KMS-11 (cell line): ENCODE measurements at regions not wholly inside any gene's neighbourhood (a gene's known extent, or its start where the extent isn't known, plus 50 kb on each side); places are given as distances from the start of the nearest gene placed in this dataset.

Experiments used
- H2AFZ ChIP-seq: fragments of 200-600 bp; sonication (generic); 2 replicates; pipeline ENCODE4 v1.6.1; 2016; ENCODE audit warnings: antibody characterized with exemption, mixed run types, low read depth
- H3K27ac ChIP-seq: fragments of 200-600 bp; sonication (generic); 2 replicates; pipeline ENCODE4 v1.6.1; 2016; ENCODE audit warnings: mild to moderate bottlenecking, mixed run types
- H3K27me3 ChIP-seq: fragments of 200-600 bp; sonication (generic); 2 replicates; pipeline ENCODE4 v1.6.1; 2017; ENCODE audit warnings: mild to moderate bottlenecking, low read depth, mixed run types, moderate library complexity; ENCODE audit not compliant: insufficient read depth
- H3K36me3 ChIP-seq: fragments of 200-600 bp; sonication (generic); 2 replicates; pipeline ENCODE4 v1.6.1; 2017; ENCODE audit warnings: mild to moderate bottlenecking, mixed run types; ENCODE audit not compliant: insufficient read depth
- H3K4me1 ChIP-seq: fragments of 200-600 bp; sonication (generic); 2 replicates; pipeline ENCODE4 v1.6.1; 2016; ENCODE audit warnings: mild to moderate bottlenecking, low read depth, mixed run types; ENCODE audit not compliant: poor library complexity, severe bottlenecking
- H3K4me2 ChIP-seq: fragments of 200-600 bp; sonication (generic); 2 replicates; pipeline ENCODE4 v1.7.0; 2016; ENCODE audit warnings: mild to moderate bottlenecking, mixed run types
- H3K4me3 ChIP-seq: fragments of 200-600 bp; sonication (generic); IDR thresholded peaks from 2 replicates; pipeline ENCODE4 v1.6.1; 2017; ENCODE audit warnings: low read depth, low read length, mixed read lengths; ENCODE audit not compliant: insufficient read depth
- H3K79me2 ChIP-seq: fragments of 200-600 bp; sonication (generic); 2 replicates; pipeline ENCODE4 v1.6.1; 2016; ENCODE audit warnings: low read depth, mixed run types; ENCODE audit not compliant: insufficient read depth
- H3K9ac ChIP-seq: fragments of 200-600 bp; sonication (generic); 2 replicates; pipeline ENCODE4 v1.6.1; 2016; ENCODE audit warnings: mild to moderate bottlenecking, mixed run types
- H4K20me1 ChIP-seq: fragments of 200-600 bp; sonication (generic); 2 replicates; pipeline ENCODE4 v1.6.1; 2016; ENCODE audit warnings: mild to moderate bottlenecking, mixed run types; ENCODE audit not compliant: insufficient read depth
- TF ChIP-seq, protein P1 (sequence below): fragments of 200-600 bp; sonication (generic); conservative IDR thresholded peaks from 2 replicates; pipeline ENCODE4 v1.6.1; 2017; ENCODE audit warnings: low read depth, mild to moderate bottlenecking, antibody characterized with exemption, low read length, moderate library complexity, mixed read lengths

DNA sequence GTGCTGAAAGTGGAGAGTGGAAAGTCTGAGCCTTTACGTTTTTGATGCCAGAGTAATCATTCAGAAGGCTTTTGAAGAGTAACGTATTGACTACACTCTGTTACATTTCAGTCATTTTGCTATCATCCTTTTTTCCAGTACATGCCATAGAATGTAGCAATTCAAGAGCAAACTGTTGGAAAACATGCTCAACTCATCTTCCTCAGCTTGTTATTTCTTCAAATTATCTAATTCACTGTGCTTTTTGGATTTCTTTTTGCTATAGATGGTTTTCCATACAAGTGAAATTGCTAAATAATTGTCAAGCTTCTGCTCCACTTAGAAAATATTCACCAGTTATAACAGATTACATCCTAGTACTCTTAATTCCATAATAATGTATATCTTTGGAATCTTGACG is 129.9 kb upstream of the CLEC14A start:
- TF ChIP-seq, protein P1, sequence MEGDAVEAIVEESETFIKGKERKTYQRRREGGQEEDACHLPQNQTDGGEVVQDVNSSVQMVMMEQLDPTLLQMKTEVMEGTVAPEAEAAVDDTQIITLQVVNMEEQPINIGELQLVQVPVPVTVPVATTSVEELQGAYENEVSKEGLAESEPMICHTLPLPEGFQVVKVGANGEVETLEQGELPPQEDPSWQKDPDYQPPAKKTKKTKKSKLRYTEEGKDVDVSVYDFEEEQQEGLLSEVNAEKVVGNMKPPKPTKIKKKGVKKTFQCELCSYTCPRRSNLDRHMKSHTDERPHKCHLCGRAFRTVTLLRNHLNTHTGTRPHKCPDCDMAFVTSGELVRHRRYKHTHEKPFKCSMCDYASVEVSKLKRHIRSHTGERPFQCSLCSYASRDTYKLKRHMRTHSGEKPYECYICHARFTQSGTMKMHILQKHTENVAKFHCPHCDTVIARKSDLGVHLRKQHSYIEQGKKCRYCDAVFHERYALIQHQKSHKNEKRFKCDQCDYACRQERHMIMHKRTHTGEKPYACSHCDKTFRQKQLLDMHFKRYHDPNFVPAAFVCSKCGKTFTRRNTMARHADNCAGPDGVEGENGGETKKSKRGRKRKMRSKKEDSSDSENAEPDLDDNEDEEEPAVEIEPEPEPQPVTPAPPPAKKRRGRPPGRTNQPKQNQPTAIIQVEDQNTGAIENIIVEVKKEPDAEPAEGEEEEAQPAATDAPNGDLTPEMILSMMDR = no peak
- H3K4me3 ChIP-seq = no peak overlapping the region
- H3K4me1 ChIP-seq = peaks cover 2% of the 10 kb centered on the region
- H2AFZ ChIP-seq = no peak overlapping the region
- H3K9ac ChIP-seq = no peak overlapping the region
- H4K20me1 ChIP-seq = no peaks in the 10 kb centered on the region
- no peak overlapping the region for H3K4me2 ChIP-seq
- no peaks in the 10 kb centered on the region for H3K36me3 ChIP-seq
- H3K79me2 ChIP-seq = no peaks in the 10 kb centered on the region
- no peaks in the 10 kb centered on the region for H3K27me3 ChIP-seq
- H3K27ac ChIP-seq = no peak overlapping the region

DNA sequence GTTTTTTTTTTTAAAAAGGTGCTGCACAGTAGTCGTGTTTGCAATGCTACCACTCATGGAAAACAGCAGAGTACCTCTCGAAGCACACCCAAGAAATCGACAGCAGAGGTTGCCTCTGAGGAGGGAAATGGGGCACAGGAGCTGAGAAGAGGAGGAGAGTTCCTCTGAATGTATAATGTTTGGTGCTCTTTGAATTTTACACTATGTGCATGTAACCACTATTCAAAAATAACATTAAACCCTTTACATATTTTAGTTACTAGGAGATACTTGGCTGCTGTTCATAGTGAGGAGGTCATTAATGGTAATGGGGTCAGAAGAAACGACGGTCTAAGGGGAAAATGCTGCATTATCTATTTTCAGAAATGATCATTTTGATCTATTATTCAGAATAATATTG is 129.4 kb upstream of the CLEC14A start:
- TF ChIP-seq, protein P1 = no peak

DNA sequence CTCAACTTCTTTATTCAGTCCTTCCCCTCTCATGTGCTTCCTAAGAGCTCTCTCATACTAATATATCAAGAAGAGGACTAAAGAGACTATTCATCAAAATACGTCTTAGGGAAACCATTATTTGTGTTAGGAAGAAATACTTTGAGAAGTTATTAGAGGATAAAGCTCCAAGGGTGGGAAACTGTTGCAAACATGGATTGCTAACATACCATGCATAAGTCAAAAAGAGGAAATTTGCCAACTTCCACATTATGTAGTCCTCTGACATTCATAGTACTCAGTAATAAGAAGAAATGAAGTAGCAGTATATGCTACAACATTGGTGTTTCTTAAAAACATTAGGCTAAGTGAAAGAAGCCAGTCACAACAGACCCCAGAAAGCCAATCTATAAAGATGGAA is 128.8 kb upstream of the CLEC14A start:
- TF ChIP-seq, protein P1 = no peak
- no peaks in the 10 kb centered on the region for H3K27me3 ChIP-seq
- H3K4me3 ChIP-seq = no peak overlapping the region
- no peaks in the 10 kb centered on the region for H3K36me3 ChIP-seq
- no peaks in the 10 kb centered on the region for H4K20me1 ChIP-seq
- no peak overlapping the region for H3K9ac ChIP-seq
- no peak overlapping the region for H2AFZ ChIP-seq
- no peak overlapping the region for H3K4me2 ChIP-seq
- H3K4me1 ChIP-seq = no peaks in the 10 kb centered on the region
- no peaks in the 10 kb centered on the region for H3K79me2 ChIP-seq
- no peak overlapping the region for H3K27ac ChIP-seq

More for the DNA sequence above, 129.4 kb upstream of the CLEC14A start:
- Histone ChIP-seq H3K4me3 (no peak overlapping the region), H2AFZ (no peak overlapping the region), H3K27ac (no peak overlapping the region), H3K36me3 (no peaks in the 10 kb centered on the region), H3K27me3 (no peaks in the 10 kb centered on the region), H4K20me1 (no peaks in the 10 kb centered on the region), H3K9ac (no peak overlapping the region), H3K4me1 (no peaks in the 10 kb centered on the region), H3K4me2 (no peak overlapping the region), H3K79me2 (no peaks in the 10 kb centered on the region)

DNA sequence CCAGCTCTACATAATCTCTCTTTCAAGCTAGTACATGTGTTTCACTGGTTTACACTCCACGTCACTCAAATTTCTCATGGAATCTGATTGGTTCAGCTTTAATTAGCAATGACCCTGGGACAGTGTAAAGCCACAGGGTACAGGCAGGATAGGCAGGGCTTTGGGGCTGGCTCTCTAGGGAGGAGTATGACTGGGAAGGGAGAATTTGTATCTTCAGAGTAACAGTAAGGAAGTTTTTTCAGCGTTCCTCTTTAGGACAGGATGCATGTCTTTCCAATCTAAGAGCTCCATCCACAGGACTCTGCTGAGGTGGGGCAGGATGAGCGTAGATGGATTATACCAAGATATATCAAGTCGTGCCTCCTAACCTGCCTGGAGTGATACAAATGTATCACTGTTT is 112.0 kb upstream of the CLEC14A start:
- H3K79me2 ChIP-seq = no peaks in the 10 kb centered on the region
- H2AFZ ChIP-seq = no peak overlapping the region
- no peaks in the 10 kb centered on the region for H4K20me1 ChIP-seq
- no peaks in the 10 kb centered on the region for H3K4me1 ChIP-seq
- H3K27ac ChIP-seq = no peak overlapping the region
- no peaks in the 10 kb centered on the region for H3K36me3 ChIP-seq
- TF ChIP-seq, protein P1 = no peak
- H3K9ac ChIP-seq = no peak overlapping the region
- no peak overlapping the region for H3K4me3 ChIP-seq
- no peaks in the 10 kb centered on the region for H3K27me3 ChIP-seq
- H3K4me2 ChIP-seq = no peak overlapping the region
